WERI-Rb-1 (cell line): ENCODE measurements at regions not wholly inside any gene's neighbourhood (a gene's known extent, or its start where the extent isn't known, plus 50 kb on each side); places are given as distances from the start of the nearest gene placed in this dataset.
"Not testable (repeated sequence)": the region's sequence is repeated elsewhere in the genome, so short reads cannot be mapped to it uniquely, and the experiment has no call there.

ENCODE experiments used
- DNase-seq: peaks from one replicate; pipeline ENCODE4 v3.0.0-alpha.2; 2020
- H3K27ac ChIP-seq: fragments of 250-450 bp; sonication (Bioruptor Pico); 2 replicates; pipeline ENCODE4 v1.5.1; 2020; ENCODE audit warnings: mild to moderate bottlenecking, moderate library complexity
- H3K27me3 ChIP-seq: fragments of 250-450 bp; sonication (Bioruptor Pico); 2 replicates; pipeline ENCODE4 v1.5.1; 2021; ENCODE audit warnings: mild to moderate bottlenecking, low read depth, moderate library complexity; ENCODE audit not compliant: insufficient read depth, severe bottlenecking
- H3K36me3 ChIP-seq: fragments of 250-450 bp; sonication (Bioruptor Pico); 2 replicates; pipeline ENCODE4 v1.5.1; 2020; ENCODE audit warnings: mild to moderate bottlenecking, moderate library complexity
- H3K4me3 ChIP-seq: 2 replicates; pipeline ENCODE4 v1.5.1; 2011; ENCODE audit warnings: low read depth, mild to moderate bottlenecking, control low read depth, low read length
- H3K9me3 ChIP-seq: fragments of 250-450 bp; sonication (Bioruptor Pico); 2 replicates; pipeline ENCODE4 v1.5.1; 2021; ENCODE audit warnings: mild to moderate bottlenecking, moderate library complexity; ENCODE audit not compliant: severe bottlenecking
- TF ChIP-seq, protein P1 (sequence below): IDR thresholded peaks from 2 replicates; pipeline ENCODE4 v1.5.1; 2011; ENCODE audit warnings: low read depth, mild to moderate bottlenecking, control low read depth, inconsistent platforms, low read length

DNA sequence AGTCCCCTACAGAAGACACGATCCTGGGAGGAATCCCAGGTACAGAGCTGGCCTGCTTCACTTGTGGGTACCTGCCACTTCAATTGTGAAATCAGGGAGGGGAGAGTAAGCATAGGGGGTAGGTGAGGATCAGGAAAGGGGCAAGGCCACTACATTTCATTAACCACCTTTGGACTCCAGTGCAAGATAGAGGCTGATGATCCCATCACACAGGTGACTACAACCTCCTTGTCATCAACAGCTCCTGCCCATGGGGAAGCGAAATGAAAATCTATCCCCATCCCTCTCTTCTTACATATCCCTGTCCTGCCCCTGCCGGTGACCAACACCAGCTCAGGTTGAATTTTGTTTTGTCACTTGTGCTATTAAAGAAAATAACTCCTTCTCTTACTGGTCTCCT, 64.7 kb upstream of the VPREB1 start:
- TF ChIP-seq, protein P1, sequence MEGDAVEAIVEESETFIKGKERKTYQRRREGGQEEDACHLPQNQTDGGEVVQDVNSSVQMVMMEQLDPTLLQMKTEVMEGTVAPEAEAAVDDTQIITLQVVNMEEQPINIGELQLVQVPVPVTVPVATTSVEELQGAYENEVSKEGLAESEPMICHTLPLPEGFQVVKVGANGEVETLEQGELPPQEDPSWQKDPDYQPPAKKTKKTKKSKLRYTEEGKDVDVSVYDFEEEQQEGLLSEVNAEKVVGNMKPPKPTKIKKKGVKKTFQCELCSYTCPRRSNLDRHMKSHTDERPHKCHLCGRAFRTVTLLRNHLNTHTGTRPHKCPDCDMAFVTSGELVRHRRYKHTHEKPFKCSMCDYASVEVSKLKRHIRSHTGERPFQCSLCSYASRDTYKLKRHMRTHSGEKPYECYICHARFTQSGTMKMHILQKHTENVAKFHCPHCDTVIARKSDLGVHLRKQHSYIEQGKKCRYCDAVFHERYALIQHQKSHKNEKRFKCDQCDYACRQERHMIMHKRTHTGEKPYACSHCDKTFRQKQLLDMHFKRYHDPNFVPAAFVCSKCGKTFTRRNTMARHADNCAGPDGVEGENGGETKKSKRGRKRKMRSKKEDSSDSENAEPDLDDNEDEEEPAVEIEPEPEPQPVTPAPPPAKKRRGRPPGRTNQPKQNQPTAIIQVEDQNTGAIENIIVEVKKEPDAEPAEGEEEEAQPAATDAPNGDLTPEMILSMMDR = no peak
- H3K4me3 ChIP-seq = no peak overlapping the region
- H3K36me3 ChIP-seq = no peaks in the 10 kb centered on the region
- no peak for DNase-seq
- no peak overlapping the region for H3K27ac ChIP-seq
- peaks cover 3% of the 10 kb centered on the region for H3K27me3 ChIP-seq
- no peaks in the 10 kb centered on the region for H3K9me3 ChIP-seq

DNA sequence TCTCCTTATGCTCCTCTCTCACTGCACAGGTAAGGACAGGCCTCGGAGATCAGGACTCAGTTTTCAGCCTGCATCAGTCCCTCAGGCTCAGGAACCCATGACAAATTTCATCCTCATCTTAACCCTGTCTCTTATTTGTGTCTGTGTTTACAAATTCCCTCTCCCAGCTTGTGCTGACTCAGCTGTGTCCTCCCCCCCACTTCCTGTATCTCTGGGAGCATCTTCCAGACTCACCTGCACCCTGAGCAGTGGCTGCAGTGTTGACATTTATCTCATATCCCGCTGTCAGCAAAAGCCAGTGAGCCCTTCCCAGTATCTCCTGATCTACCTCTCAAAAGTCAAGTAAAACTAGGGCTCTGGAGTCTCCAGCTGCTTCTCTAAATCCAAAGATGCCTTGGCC, 65.6 kb upstream of the VPREB1 start:
- H3K36me3 ChIP-seq = no peaks in the 10 kb centered on the region
- H3K27me3 ChIP-seq = no peaks in the 10 kb centered on the region
- TF ChIP-seq, protein P1 = no peak
- H3K27ac ChIP-seq = no peak overlapping the region
- H3K9me3 ChIP-seq = no peaks in the 10 kb centered on the region
- H3K4me3 ChIP-seq = no peak overlapping the region
- DNase-seq = no peak

DNA sequence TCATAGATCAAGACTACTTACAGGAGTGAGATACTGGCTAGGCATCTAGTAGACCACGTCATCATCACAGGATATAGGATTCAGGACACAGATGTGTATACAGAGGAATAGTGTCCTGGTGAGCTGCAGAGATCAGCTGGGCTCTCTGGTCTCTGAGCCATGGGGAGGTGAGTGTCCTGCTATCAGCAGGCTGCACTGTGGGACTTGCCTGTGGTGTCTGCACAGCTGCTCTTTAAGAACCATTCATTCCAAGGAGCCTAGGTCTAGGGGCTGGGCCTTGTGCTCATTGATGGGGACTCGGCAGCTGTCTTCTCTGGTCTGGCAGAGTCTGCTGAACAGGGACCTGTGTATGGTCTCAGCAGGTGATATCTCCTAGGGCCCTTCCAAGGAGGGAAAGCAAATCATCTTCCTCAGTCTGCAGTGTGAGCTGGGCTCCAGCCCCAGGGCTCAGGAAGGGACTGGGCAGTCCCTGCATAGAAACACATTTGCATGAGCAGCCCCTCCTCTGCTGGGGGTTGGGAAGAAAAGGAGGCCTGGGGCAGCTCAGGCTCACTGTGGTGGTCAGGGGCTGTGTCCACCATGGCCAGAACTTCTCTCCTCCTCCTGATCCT, 66.1 kb upstream of the VPREB1 start:
- DNase-seq = no peak
- no peaks in the 10 kb centered on the region for H3K36me3 ChIP-seq
- TF ChIP-seq, protein P1 = no peak
- H3K27ac ChIP-seq = no peak overlapping the region
- H3K27me3 ChIP-seq = no peaks in the 10 kb centered on the region
- no peaks in the 10 kb centered on the region for H3K9me3 ChIP-seq
- no peak overlapping the region for H3K4me3 ChIP-seq

DNA sequence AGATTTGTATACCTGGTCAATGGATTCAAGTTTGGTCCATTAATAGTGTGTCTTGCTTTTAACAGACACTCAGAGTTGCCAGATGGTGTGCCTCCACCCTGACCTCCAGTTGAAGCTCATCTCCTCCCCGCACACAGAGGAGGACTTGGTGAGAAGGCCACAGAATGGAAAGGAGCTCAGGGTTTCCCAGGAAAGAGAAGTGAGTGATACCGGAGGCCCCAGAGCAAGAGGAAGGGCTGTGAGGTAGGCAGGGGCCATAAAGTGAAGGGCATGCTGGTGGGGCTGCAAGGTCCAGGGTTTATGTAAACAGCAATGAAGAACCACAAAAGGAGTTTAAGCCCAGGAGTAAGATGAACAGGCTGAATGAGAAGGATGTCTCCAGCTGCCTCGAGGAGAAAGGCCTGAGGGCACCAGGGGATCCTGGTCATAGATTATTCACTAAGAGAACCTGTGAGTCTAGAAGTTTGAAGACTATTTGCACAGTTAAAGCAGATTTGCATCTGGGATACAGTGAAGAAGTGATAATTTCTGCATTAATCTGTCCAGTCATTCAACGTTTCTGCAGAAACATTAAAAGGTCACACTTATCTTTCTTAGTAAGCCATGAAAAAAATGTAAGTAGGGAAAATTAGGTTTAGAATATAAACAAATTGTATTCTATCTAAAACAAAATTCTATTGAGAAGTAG, 67.5 kb upstream of the VPREB1 start:
- Histone ChIP-seq H3K27me3 (no peaks in the 10 kb centered on the region), H3K36me3 (no peaks in the 10 kb centered on the region), H3K27ac (no peak overlapping the region), H3K9me3 (no peaks in the 10 kb centered on the region), H3K4me3 (no peak overlapping the region)
- DNase-seq = no peak
- TF ChIP-seq, protein P1 = no peak

DNA sequence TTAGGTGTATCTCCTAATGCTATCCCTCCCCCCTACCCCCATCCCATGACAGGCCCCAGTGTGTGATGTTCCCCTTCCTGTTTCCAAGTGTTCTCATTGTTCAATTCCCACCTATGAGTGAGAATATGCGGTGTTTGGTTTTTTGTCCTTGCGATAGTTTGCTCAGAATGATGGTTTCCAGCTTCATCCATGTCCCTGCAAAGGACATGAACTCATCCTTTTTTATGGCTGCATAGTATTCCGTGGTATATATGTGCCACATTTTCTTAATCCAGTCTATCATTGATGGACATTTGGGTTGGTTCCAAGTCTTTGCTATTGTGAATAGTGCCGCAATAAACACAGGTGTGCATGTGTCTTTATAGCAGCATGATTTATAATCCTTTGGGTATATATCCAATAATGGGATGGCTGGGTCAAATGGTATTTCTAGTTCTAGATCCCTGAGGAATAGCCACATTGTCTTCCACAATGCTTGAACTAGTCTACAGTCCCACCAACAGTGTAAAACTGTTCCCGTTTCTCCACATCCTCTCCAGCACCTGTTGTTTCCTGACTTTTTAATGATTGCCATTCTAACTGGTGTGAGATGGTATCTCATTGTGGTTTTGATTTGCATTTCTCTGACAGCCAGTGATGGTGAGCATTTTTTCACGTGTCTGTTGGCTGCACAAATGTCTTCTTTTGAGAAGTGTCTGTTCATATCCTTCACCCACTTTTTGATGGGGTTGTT, 71.5 kb upstream of the VPREB1 start:
- not testable (repeated sequence) for H3K27me3 ChIP-seq, H3K9me3 ChIP-seq, H3K36me3 ChIP-seq, DNase-seq, H3K4me3 ChIP-seq, H3K27ac ChIP-seq
